H1 (cell line): ENCODE measurements at regions not wholly inside any gene's neighbourhood (a gene's known extent, or its start where the extent isn't known, plus 50 kb on each side); places are given as distances from the start of the nearest gene placed in this dataset.
A peak's percentile ranks its signal among the peaks of the same experiment; 100 is the strongest.

Experiments
- CTCF ChIA-PET: fragments of 300-600 bp; sonication (Branson Sonifier 250); formaldehyde crosslinking; loops from one replicate; lab custom pipeline; 2021; ENCODE audit not compliant: partially characterized antibody; lab: Charles Lee
- POLR2A ChIA-PET: fragments of 300-600 bp; sonication (Branson Sonifier 250); formaldehyde crosslinking; loops from one replicate; lab custom pipeline; 2021; ENCODE audit warnings: inconsistent platforms; ENCODE audit not compliant: partially characterized antibody; lab: Charles Lee
- DNase-seq, 2 experiments: peaks; one replicate each; pipeline versions ENCODE4 v3.0.0 to v3.0.0-alpha.2; 2010 to 2022; ENCODE audit warnings: low spot score in 2 of 2, low read depth in 1 of 2, mixed read lengths in 1 of 2
- FAIRE-seq: peaks from 2 replicates; lab custom pipeline; 2011; peaks lifted over from hg19 to GRCh38; lab: Jason Lieb, UNC
- H2AFZ ChIP-seq: 2 replicates; pipeline ENCODE4 v1.8.1; 2012; ENCODE audit warnings: low read length, inconsistent platforms
- H2AK5ac ChIP-seq: 2 replicates; pipeline ENCODE4 v1.6.1; 2013; ENCODE audit warnings: low read depth, low read length
- H2BK120ac ChIP-seq: replicated peaks from 2 replicates; pipeline ENCODE3; 2013; ENCODE audit warnings: low read depth, low read length, inconsistent platforms
- H2BK12ac ChIP-seq: 2 replicates; pipeline ENCODE4 v1.6.1; 2013; ENCODE audit warnings: low read depth, low read length
- H2BK15ac ChIP-seq: 2 replicates; pipeline ENCODE4 v1.6.1; 2013; ENCODE audit warnings: low read length
- H2BK20ac ChIP-seq: 2 replicates; pipeline ENCODE4 v1.6.1; 2013; ENCODE audit warnings: low read length
- H2BK5ac ChIP-seq: 2 replicates; pipeline ENCODE4 v1.6.1; 2013; ENCODE audit warnings: low read depth, low read length
- H3K14ac ChIP-seq: 2 replicates; pipeline ENCODE4 v1.6.1; 2013; ENCODE audit warnings: inconsistent platforms; ENCODE audit not compliant: insufficient read length
- H3K18ac ChIP-seq: 2 replicates; pipeline ENCODE4 v1.6.1; 2013; ENCODE audit warnings: low read length; ENCODE audit errors: extremely low read depth
- H3K23ac ChIP-seq: 2 replicates; pipeline ENCODE4 v1.6.1; 2013; ENCODE audit warnings: inconsistent platforms; ENCODE audit not compliant: insufficient read length
- H3K23me2 ChIP-seq: 2 replicates; pipeline ENCODE4 v1.6.1; 2013; ENCODE audit warnings: low read depth, low read length
- H3K27ac ChIP-seq: 2 replicates; pipeline ENCODE4 v1.6.1; 2011; ENCODE audit warnings: low read depth, low read length, inconsistent platforms
- H3K27me3 ChIP-seq, 4 experiments: replicated peaks in 1 of 4; 1 replicate in 1 of 4; 2 replicates in 3 of 4; pipeline versions ENCODE4 v1.6.1 to v1.8.1; 2011 to 2013; ENCODE audit warnings: low read length in 3 of 4, mild to moderate bottlenecking in 3 of 4, inconsistent platforms in 2 of 4, mixed read lengths in 2 of 4, moderate library complexity in 1 of 4; ENCODE audit not compliant: control insufficient read depth in 3 of 4, insufficient read depth in 3 of 4; ENCODE audit errors: extremely low read depth in 1 of 4
- H3K36me3 ChIP-seq, 4 experiments: 2 replicates each; pipeline versions ENCODE4 v1.6.1 to v1.8.1; 2011 to 2013; ENCODE audit warnings: mild to moderate bottlenecking in 4 of 4, low read length in 3 of 4, moderate library complexity in 2 of 4, control low read depth in 1 of 4, inconsistent platforms in 1 of 4; ENCODE audit not compliant: insufficient read depth in 4 of 4, control insufficient read depth in 2 of 4
- H3K4ac ChIP-seq: replicated peaks from 2 replicates; pipeline ENCODE3; 2013; ENCODE audit warnings: low read length, low read depth, mixed read lengths, inconsistent platforms; ENCODE audit not compliant: insufficient read length
- H3K4me1 ChIP-seq, 4 experiments: replicated peaks in 1 of 4; 1 replicate in 1 of 4; 2 replicates in 3 of 4; pipeline versions ENCODE4 v1.6.1 to v1.8.1; 2011 to 2013; ENCODE audit warnings: low read length in 3 of 4, inconsistent platforms in 2 of 4, mixed read lengths in 1 of 4; ENCODE audit not compliant: insufficient read depth in 4 of 4, control insufficient read depth in 3 of 4
- H3K4me2 ChIP-seq, 2 experiments: 2 replicates each; pipeline versions ENCODE4 v1.6.1 to v1.8.1; 2011 to 2013; ENCODE audit warnings: low read depth in 2 of 2, low read length in 2 of 2, control low read depth in 1 of 2, inconsistent platforms in 1 of 2, mild to moderate bottlenecking in 1 of 2; ENCODE audit not compliant: insufficient read depth in 1 of 2
- H3K4me3 ChIP-seq, 4 experiments: fragments of 200-600, 300-600 bp in 1 of 4; sonication (generic), shearing (Covaris generic), sonication (Bioruptor Twin) in 1 of 4; 2 replicates each; pipeline versions ENCODE4 v1.5.1 to v1.8.1; 2011 to 2016; ENCODE audit warnings: low read length in 4 of 4, low read depth in 3 of 4, control low read depth in 2 of 4, inconsistent platforms in 2 of 4, mild to moderate bottlenecking in 2 of 4, mixed read lengths in 1 of 4, moderate library complexity in 1 of 4; ENCODE audit not compliant: insufficient read depth in 2 of 4; ENCODE audit errors: extremely low read depth in 1 of 4
- H3K56ac ChIP-seq: replicated peaks from 2 replicates; pipeline ENCODE3; 2013; ENCODE audit warnings: low read depth, mild to moderate bottlenecking, mixed read lengths, low read length, inconsistent platforms; ENCODE audit not compliant: insufficient read length
- H3K79me1 ChIP-seq: 2 replicates; pipeline ENCODE4 v1.6.1; 2013; ENCODE audit warnings: low read depth, low read length, control low read depth
- H3K79me2 ChIP-seq, 2 experiments: 2 replicates each; pipeline versions ENCODE4 v1.6.1 to v1.8.1; 2012 to 2013; ENCODE audit warnings: low read length in 2 of 2, mild to moderate bottlenecking in 2 of 2, inconsistent platforms in 1 of 2; ENCODE audit not compliant: insufficient read depth in 2 of 2, control insufficient read depth in 1 of 2
- H3K9ac ChIP-seq, 4 experiments: replicated peaks in 1 of 4; 1 replicate in 1 of 4; 2 replicates in 3 of 4; pipeline versions ENCODE4 v1.6.1 to v1.8.1; 2011 to 2013; ENCODE audit warnings: low read depth in 3 of 4, low read length in 3 of 4, control low read depth in 2 of 4, mild to moderate bottlenecking in 2 of 4, moderate library complexity in 2 of 4, inconsistent platforms in 1 of 4; ENCODE audit errors: extremely low read depth in 1 of 4
- H3K9me3 ChIP-seq, 2 experiments: 2 replicates each; pipeline versions ENCODE4 v1.6.1 to v1.8.1; 2012 to 2013; ENCODE audit warnings: mild to moderate bottlenecking in 2 of 2, moderate library complexity in 2 of 2, control low read depth in 1 of 2, inconsistent platforms in 1 of 2, low read depth in 1 of 2, low read length in 1 of 2, mixed read lengths in 1 of 2; ENCODE audit not compliant: insufficient read depth in 2 of 2
- H4K20me1 ChIP-seq, 2 experiments: replicated peaks in 1 of 2; 2 replicates each; pipeline versions ENCODE3 to v1.8.1; 2011 to 2013; ENCODE audit warnings: inconsistent platforms in 2 of 2, low read length in 2 of 2, mild to moderate bottlenecking in 1 of 2; ENCODE audit not compliant: insufficient read depth in 2 of 2, control insufficient read depth in 1 of 2
- H4K5ac ChIP-seq: 2 replicates; pipeline ENCODE4 v1.6.1; 2013; ENCODE audit warnings: low read length, low read depth, mixed read lengths, inconsistent platforms; ENCODE audit not compliant: insufficient read length
- H4K8ac ChIP-seq: 2 replicates; pipeline ENCODE4 v1.8.0; 2013; ENCODE audit warnings: mild to moderate bottlenecking, moderate library complexity, low read length, inconsistent platforms; ENCODE audit not compliant: insufficient read depth; ENCODE audit errors: extremely low read depth
- H4K91ac ChIP-seq: replicated peaks from 2 replicates; pipeline ENCODE3; 2013; ENCODE audit warnings: low read length, mixed read lengths, inconsistent platforms; ENCODE audit not compliant: insufficient read length
- ASH2L ChIP-seq: fragments of 200-600, 300-600 bp; sonication (generic); IDR thresholded peaks from one replicate; pipeline ENCODE4 v1.7.1; 2017; ENCODE audit warnings: low read length
- EGR1 ChIP-seq: IDR thresholded peaks from 2 replicates; pipeline ENCODE4 v1.6.1; 2011; ENCODE audit warnings: low read depth, low read length, borderline replicate concordance
- GTF2F1 ChIP-seq: IDR thresholded peaks from 2 replicates; pipeline ENCODE4 v1.6.1; 2012; ENCODE audit warnings: low read depth, low read length, improper control_type of control experiment, borderline replicate concordance
- HDAC2 ChIP-seq, 2 experiments: fragments of 300-600 bp in 1 of 2; sonication (generic) in 1 of 2; IDR thresholded peaks; 2 replicates each; pipeline ENCODE4 v1.6.1; 2011 to 2012; ENCODE audit warnings: low read depth in 2 of 2, low read length in 2 of 2, mild to moderate bottlenecking in 2 of 2, moderate library complexity in 2 of 2, borderline replicate concordance in 1 of 2, inconsistent platforms in 1 of 2
- JUN ChIP-seq: IDR thresholded peaks from 2 replicates; pipeline ENCODE4 v1.6.1; 2011; ENCODE audit warnings: low read depth, mild to moderate bottlenecking, improper control_type of control experiment, low read length
- POLR2A ChIP-seq, 2 experiments: IDR thresholded peaks; 1 replicate in 1 of 2; 2 replicates in 1 of 2; pipeline ENCODE4 v1.6.1; 2011; ENCODE audit warnings: low read depth in 2 of 2, low read length in 2 of 2, mild to moderate bottlenecking in 2 of 2; ENCODE audit errors: control extremely low read depth in 1 of 2
- SIRT6 ChIP-seq: IDR thresholded peaks from one replicate; pipeline ENCODE4 v1.7.1; 2012; ENCODE audit warnings: low read length, inconsistent platforms
- YY1 ChIP-seq: IDR thresholded peaks from 2 replicates; pipeline ENCODE4 v1.6.1; 2011; ENCODE audit warnings: low read depth, mild to moderate bottlenecking, low read length
- WGBS, 2 experiments: shearing (Covaris generic) in 1 of 2; methylation state at CpG; one replicate each; pipeline versions ENCODE4 v1.1.6 to v1.1.7; 2013 to 2015; ENCODE audit warnings: low lambda C conversion rate in 2 of 2, mixed read lengths in 2 of 2, inconsistent platforms in 1 of 2, low coverage in 1 of 2, missing lambda C conversion rate in 1 of 2; ENCODE audit not compliant: insufficient replicate concordance in 2 of 2, insufficient coverage in 1 of 2, insufficient read length in 1 of 2; ENCODE audit errors: extremely low coverage in 1 of 2, missing lambda C conversion rate in 1 of 2; 5-methylcytosine and 5-hydroxymethylcytosine counted together
- TF ChIP-seq, protein P1 (sequence below), 3 experiments: IDR thresholded peaks; 1 replicate in 2 of 3; 2 replicates in 1 of 3; pipeline versions ENCODE4 v1.5.1 to v1.6.1; 2011; ENCODE audit warnings: low read length in 3 of 3, mild to moderate bottlenecking in 3 of 3, inconsistent platforms in 2 of 3, low read depth in 1 of 3, moderate library complexity in 1 of 3; ENCODE audit not compliant: insufficient read depth in 1 of 3; ENCODE audit errors: control extremely low read depth in 1 of 3

DNA sequence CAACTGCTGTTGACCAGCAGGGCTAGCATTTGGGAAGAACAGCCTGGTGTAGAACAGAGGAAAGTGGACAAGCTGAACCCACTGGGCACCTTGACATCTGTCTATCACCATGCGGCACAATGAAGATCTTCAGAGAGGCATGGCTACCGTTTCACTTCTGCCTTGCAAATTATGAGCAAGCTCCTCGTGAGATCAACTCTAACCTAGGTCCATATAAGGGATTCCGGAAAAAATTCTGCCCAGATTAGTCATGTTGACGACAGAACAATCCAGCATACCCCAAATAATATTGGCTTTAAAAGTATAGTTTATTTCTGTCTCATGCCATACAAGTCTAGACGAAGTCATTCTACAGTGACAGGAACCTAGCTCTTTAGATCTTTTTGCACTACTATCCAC lies 91.6 kb upstream of the ATF7IP start:
- Histone ChIP-seq H3K9me3 (peaks cover 0 to 2% of the 10 kb centered on the region in 2 experiments; a peak in 1 of 4 replicates), H2BK5ac (no peak overlapping the region), H3K14ac (no peak overlapping the region), H3K23me2 (no peaks in the 10 kb centered on the region), H3K27ac (no peak overlapping the region), H3K27me3 (peaks cover 0 to 3% (median 0%) of the 10 kb centered on the region in 4 experiments; a peak in 3 of 7 replicates), H3K79me1 (no peaks in the 10 kb centered on the region), H3K4me3 (no peak overlapping the region), H3K23ac (no peak overlapping the region), H2BK15ac (no peak overlapping the region; the same call in 1 of the 2 replicates), H3K4me1 (no peaks in the 10 kb centered on the region), H4K5ac (no peak overlapping the region), H2AFZ (no peak overlapping the region), H2BK20ac (no peak overlapping the region), H4K91ac (no peak overlapping the region), H2BK120ac (no peak overlapping the region), H2AK5ac (no peak overlapping the region), H2BK12ac (no peak overlapping the region), H3K79me2 (no peaks in the 10 kb centered on the region), H3K9ac (no peak overlapping the region), H3K4ac (no peak overlapping the region), H3K36me3 (no peaks in the 10 kb centered on the region), H3K4me2 (no peak overlapping the region), H4K20me1 (no peaks in the 10 kb centered on the region), H3K56ac (no peak overlapping the region), H3K18ac (0 out of 2 replicates have a peak overlapping the region, but pooled peaks have one; percentile 26), H4K8ac (no peak overlapping the region)
- ChIA-PET POLR2A (interaction anchor here (0.6 to 1.7 kb wide), 2 partner anchors 14 to 364 kb away, joined by 3 to 6 read pairs; no protein-coding TSS in a partner anchor), CTCF (interaction anchor here (0.9 to 2.2 kb wide), 5 partner anchors 8 to 55 kb away, joined by 3 to 8 read pairs (median 3); no protein-coding TSS in a partner anchor)
- TF ChIP-seq SIRT6: no peak
- TF ChIP-seq, protein P1, sequence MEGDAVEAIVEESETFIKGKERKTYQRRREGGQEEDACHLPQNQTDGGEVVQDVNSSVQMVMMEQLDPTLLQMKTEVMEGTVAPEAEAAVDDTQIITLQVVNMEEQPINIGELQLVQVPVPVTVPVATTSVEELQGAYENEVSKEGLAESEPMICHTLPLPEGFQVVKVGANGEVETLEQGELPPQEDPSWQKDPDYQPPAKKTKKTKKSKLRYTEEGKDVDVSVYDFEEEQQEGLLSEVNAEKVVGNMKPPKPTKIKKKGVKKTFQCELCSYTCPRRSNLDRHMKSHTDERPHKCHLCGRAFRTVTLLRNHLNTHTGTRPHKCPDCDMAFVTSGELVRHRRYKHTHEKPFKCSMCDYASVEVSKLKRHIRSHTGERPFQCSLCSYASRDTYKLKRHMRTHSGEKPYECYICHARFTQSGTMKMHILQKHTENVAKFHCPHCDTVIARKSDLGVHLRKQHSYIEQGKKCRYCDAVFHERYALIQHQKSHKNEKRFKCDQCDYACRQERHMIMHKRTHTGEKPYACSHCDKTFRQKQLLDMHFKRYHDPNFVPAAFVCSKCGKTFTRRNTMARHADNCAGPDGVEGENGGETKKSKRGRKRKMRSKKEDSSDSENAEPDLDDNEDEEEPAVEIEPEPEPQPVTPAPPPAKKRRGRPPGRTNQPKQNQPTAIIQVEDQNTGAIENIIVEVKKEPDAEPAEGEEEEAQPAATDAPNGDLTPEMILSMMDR (IDR thresholded peaks at IDR 0.05; ENCODE audit: control extremely low read depth in 1 of 3, insufficient read depth in 1 of 3, low read depth in 1 of 3, low read length in 3 of 3): no peak
- no peak for TF ChIP-seq JUN
- no peak for TF ChIP-seq YY1
- TF ChIP-seq GTF2F1: no peak
- TF ChIP-seq EGR1: no peak
- no peak for TF ChIP-seq HDAC2 (IDR thresholded peaks at IDR 0.05; ENCODE audit: borderline replicate concordance in 1 of 2, low read depth in 2 of 2, low read length in 2 of 2)
- no peak for TF ChIP-seq ASH2L
- TF ChIP-seq POLR2A (IDR thresholded peaks at IDR 0.05; ENCODE audit: control extremely low read depth in 1 of 2, low read depth in 2 of 2, low read length in 2 of 2): no peak
- FAIRE-seq: no peak
- no peak for DNase-seq
- WGBS, 2 experiments: 93% methylated on average over 6 of the region's 6 CpGs; no CpG with 5 or more reads in 1 of the 2 experiments
